GM18951 (cell line): ENCODE measurements at regions not wholly inside any gene's neighbourhood (a gene's known extent, or its start where the extent isn't known, plus 50 kb on each side); places are given as distances from the start of the nearest gene placed in this dataset.

Experiments used
- POLR2A ChIP-seq: IDR thresholded peaks from 4 replicates; pipeline ENCODE4 v1.6.1; 2011; ENCODE audit warnings: mild to moderate bottlenecking; ENCODE audit not compliant: insufficient read length, insufficient read depth; ENCODE audit errors: extremely low read depth
- in situ Hi-C: fragments of 300-500 bp; cut with MboI; formaldehyde crosslinking; loops from one replicate; pipeline ENCODE4 v1.12.0; 2022; ENCODE audit warnings: low sequenced_read_pairs, mixed read lengths, inconsistent platforms; ENCODE audit not compliant: unreplicated experiment

DNA sequence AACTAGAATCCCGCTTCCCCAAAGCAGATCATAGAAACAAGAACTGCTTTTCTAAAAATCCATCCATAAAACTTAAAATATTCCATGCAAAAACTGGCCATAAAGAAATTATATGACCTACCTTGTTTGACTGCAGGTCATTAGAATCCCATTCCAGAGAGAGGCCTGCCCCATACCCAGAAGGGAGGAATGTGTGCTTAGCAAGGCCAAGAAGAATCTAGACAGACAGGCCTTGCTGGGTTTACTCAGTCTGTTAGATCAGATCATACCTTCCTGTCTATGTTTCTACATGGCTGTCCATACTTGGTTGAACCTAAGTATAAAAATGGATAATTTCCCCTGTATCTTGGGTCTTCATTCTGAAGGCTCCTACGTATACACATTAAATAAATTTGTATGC is 358.8 kb upstream of the TRPC7 start:
- no peak for TF ChIP-seq POLR2A
- in situ Hi-C loops: no loop called here

DNA sequence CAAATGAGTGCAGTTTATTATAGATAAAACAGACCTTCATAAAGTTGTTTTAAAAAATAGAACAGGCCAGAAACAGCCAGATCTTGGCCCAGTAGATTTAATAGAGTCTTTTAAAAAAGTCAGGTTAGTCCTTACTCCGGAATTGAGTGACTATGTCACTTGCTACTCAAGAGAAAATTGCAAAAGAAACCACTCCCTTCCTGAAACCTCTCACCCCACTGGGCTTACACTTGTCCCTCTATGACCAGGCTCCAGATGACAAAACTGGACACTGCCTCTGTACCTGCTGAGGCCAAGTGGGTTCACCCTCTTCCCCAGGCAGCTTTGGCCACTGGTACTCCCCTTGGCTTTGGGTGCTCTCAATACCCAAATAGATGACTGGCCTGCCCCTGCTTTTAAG is 357.2 kb upstream of the TRPC7 start:
- in situ Hi-C loops: no loop called here
- no peak for TF ChIP-seq POLR2A

GRCh38 chr5:136722086-136722485 is 356.7 kb upstream of the TRPC7 start:
- in situ Hi-C loops: no loop called here
- TF ChIP-seq POLR2A: no peak

- in situ Hi-C loops: no loop called here
- TF ChIP-seq POLR2A: no peak
These were observed 355.3 kb upstream of the TRPC7 start for GRCh38 chr5:136720674-136721073.

DNA sequence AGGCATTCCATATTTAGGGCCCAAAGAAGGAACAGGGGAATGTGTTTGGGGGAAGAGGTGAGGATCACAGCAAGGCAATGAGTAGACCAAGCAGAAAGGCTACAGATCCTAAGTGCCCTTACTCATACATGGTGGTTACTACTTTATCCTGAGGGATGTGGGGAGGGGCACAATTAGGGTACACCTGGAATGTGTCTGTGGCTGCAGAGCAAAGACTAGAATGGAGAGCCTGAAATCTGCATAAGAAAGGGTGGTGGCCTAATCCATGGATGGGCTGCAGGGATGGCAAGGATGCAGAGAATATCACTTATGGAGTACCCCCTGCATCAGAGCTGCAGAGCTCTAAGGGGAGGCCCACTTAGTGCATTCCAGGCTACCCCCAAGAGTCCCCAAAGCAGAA is 352.6 kb upstream of the TRPC7 start:
- in situ Hi-C loops: no loop called here
- TF ChIP-seq POLR2A: no peak

- in situ Hi-C loops: no loop called here
These were observed 348.9 kb upstream of the TRPC7 start for GRCh38 chr5:136714286-136714685.

GRCh38 chr5:136712628-136713027 is 347.3 kb upstream of the TRPC7 start:
- in situ Hi-C loops: no loop called here

More at GRCh38 chr5:136714286-136714685, 348.9 kb upstream of the TRPC7 start:
- no peak for TF ChIP-seq POLR2A

DNA sequence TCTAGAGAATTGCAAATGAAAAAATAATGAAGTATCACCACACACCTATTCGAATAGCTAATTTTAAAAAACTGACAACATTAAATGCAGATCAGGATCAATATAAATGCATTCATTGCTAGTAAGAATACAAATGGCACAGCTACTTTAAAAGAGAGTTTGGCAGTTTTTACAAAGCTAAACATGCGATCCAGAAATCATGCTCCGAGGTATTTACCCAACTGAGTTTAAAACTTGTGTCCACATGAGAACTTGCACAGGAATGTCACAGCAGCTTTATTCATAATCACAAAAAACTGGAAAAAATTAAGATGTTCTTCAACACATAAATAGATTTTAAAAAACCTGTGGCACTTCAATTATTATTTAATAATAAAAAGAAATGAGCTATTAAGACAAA is 345.5 kb upstream of the TRPC7 start:
- in situ Hi-C loops: no loop called here
- no peak for TF ChIP-seq POLR2A

More at GRCh38 chr5:136712628-136713027, 347.3 kb upstream of the TRPC7 start:
- TF ChIP-seq POLR2A: no peak

DNA sequence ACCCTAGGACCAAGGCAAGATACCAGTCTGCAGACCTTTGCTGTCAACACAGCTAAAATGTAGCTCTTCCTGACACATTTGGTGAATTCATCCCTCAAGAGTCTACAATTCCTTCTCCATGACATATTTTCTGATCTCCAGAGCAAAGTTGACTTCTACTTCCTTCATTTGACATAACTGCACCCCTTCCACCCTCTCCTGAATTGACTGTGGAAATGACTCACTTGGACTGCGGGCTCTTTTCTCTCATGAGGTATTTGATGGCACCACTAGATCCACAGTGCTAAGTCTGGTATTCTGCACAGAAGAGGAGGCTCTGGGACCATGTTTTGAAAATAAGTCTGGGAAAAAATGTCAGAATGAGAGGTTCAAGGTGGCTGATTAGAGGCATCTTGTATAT is 338.4 kb upstream of the TRPC7 start:
- TF ChIP-seq POLR2A: no peak
- in situ Hi-C loops: no loop called here

DNA sequence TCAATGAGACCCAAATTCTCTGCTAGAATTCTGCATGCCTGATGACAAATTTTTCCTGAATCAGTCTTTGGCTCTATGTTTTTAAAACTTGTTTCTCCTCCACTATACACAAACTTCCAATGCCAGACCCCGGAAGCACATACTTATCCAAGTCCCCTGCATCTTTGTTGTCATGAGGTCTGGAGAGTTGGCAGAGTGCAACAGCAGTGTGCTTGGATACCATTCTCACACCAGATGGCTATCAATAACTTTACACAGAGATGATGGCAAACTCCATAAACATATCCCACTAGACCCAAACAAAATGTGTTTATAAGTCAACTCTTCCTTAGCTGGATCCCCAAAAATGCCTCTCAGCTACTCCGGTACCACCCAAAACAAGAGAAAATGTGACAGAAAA is 337.7 kb upstream of the TRPC7 start:
- in situ Hi-C loops: no loop called here

GRCh38 chr5:136701191-136701590 is 335.8 kb upstream of the TRPC7 start:
- TF ChIP-seq POLR2A: no peak
- in situ Hi-C loops: no loop called here

More for the DNA sequence above, 337.7 kb upstream of the TRPC7 start:
- no peak for TF ChIP-seq POLR2A

DNA sequence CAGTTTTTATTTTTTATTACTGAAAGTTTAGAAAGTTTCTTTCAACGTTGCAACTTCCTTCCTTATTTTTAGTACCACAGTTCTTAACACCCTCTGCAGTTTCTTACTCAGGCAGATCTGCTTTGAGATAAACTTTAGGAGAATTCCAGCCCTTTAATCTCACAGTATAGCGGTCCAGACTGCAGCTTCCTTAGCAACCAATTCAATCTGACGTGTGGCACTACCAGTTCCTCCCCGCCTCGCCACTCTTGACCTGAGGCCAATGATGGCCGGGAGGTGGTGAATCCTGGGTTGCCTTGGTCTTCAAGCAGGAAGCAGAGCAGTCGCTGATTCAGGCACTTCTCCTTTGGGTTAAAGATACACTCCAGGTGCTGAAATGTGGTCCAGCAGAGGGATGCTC is 334.3 kb upstream of the TRPC7 start:
- in situ Hi-C loops: no loop called here
- TF ChIP-seq POLR2A: no peak

GRCh38 chr5:136698970-136699369 is 333.6 kb upstream of the TRPC7 start:
- in situ Hi-C loops: no loop called here
- TF ChIP-seq POLR2A: no peak

- TF ChIP-seq POLR2A: no peak
These were observed 328.9 kb upstream of the TRPC7 start for GRCh38 chr5:136694258-136694657.

GRCh38 chr5:136689552-136689951 is 324.2 kb upstream of the TRPC7 start:
- in situ Hi-C loops: no loop called here

More at GRCh38 chr5:136694258-136694657, 328.9 kb upstream of the TRPC7 start:
- in situ Hi-C loops: no loop called here

More at GRCh38 chr5:136689552-136689951, 324.2 kb upstream of the TRPC7 start:
- no peak for TF ChIP-seq POLR2A
